Vagina (tissue), 2 donors: ENCODE measurements at regions not wholly inside any gene's neighbourhood (a gene's known extent, or its start where the extent isn't known, plus 50 kb on each side); places are given as distances from the start of the nearest gene placed in this dataset.

Experiments used
- DNase-seq, 2 donors: peaks; one replicate each; pipeline ENCODE4 v3.0.0-alpha.2; 2017; ENCODE audit errors: extremely low spot score in 2 of 2
- H3K27ac ChIP-seq: fragments of 200-600 bp; sonication (generic); one replicate; pipeline ENCODE4 v1.5.1; 2019
- H3K27me3 ChIP-seq: fragments of 200-600 bp; sonication (generic); one replicate; pipeline ENCODE4 v1.5.1; 2019
- H3K36me3 ChIP-seq, 2 donors: fragments of 200-600 bp; sonication (generic); one replicate each; pipeline ENCODE4 v1.5.1; 2017 to 2019
- H3K4me1 ChIP-seq: fragments of 200-600 bp; sonication (generic); one replicate; pipeline ENCODE4 v1.5.1; 2019
- H3K4me3 ChIP-seq, 2 donors: fragments of 200-600 bp; sonication (generic); 1 replicate in 1 of 2; 2 replicates in 1 of 2; pipeline ENCODE4 v1.5.1; 2016 to 2019
- H3K9me3 ChIP-seq: fragments of 200-600 bp; sonication (generic); one replicate; pipeline ENCODE4 v1.5.1; 2019
- POLR2A ChIP-seq, 2 donors: fragments of 450-650 bp; IDR thresholded peaks; one replicate each; pipeline ENCODE4 v1.6.1; 2017; ENCODE audit warnings: antibody characterized with exemption in 2 of 2, mild to moderate bottlenecking in 2 of 2, moderate library complexity in 2 of 2
- POLR2AphosphoS5 ChIP-seq, 2 donors: sonication (generic); formaldehyde crosslinking; IDR thresholded peaks; one replicate each; pipeline ENCODE4 v1.9.0; 2017; ENCODE audit warnings: antibody characterized with exemption in 2 of 2, mild to moderate bottlenecking in 2 of 2, low read depth in 1 of 2; ENCODE audit not compliant: insufficient read depth in 1 of 2
- intact Hi-C: fragments of 100-400 bp; cut with DNase I; formaldehyde crosslinking; loops from one replicate; pipeline ENCODE4 v1.15.1; 2023
- TF ChIP-seq, protein P1 (sequence below), 3 experiments: fragments of 450-650 bp in 2 of 3; fragments of 200-600 bp in 1 of 3; sonication (generic) in 1 of 3; IDR thresholded peaks; one replicate each; pipeline ENCODE4 v1.5.1; 2017 to 2019; ENCODE audit warnings: antibody characterized with exemption in 3 of 3, mild to moderate bottlenecking in 2 of 3, moderate library complexity in 2 of 3

DNA sequence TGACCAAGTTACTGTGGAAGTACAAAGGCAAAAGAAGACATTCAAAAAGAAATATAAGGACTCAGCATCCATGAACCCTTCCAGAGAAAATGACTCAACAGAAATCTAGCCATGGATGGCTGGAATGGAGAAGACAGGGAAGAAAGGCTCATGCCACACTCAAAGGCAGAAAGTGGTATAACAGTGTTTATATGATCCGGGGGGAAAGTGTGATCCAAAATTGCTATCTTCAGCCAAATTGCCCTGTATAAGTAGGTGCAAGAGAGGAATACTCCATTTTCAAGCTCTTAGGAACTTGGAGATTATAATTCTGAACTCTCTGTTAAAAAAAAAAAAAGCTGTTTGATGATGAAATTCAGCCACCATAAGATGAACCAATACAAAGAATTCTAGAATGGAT lies 81.8 kb upstream of the TENM4 start:
- DNase-seq, result no peak
- no peaks in the 10 kb centered on the region for H3K4me1 ChIP-seq
- no peaks in the 10 kb centered on the region for H3K36me3 ChIP-seq
- TF ChIP-seq, protein P1, sequence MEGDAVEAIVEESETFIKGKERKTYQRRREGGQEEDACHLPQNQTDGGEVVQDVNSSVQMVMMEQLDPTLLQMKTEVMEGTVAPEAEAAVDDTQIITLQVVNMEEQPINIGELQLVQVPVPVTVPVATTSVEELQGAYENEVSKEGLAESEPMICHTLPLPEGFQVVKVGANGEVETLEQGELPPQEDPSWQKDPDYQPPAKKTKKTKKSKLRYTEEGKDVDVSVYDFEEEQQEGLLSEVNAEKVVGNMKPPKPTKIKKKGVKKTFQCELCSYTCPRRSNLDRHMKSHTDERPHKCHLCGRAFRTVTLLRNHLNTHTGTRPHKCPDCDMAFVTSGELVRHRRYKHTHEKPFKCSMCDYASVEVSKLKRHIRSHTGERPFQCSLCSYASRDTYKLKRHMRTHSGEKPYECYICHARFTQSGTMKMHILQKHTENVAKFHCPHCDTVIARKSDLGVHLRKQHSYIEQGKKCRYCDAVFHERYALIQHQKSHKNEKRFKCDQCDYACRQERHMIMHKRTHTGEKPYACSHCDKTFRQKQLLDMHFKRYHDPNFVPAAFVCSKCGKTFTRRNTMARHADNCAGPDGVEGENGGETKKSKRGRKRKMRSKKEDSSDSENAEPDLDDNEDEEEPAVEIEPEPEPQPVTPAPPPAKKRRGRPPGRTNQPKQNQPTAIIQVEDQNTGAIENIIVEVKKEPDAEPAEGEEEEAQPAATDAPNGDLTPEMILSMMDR (IDR thresholded peaks at IDR 0.05), result no peak
- no peak for TF ChIP-seq POLR2AphosphoS5 (IDR thresholded peaks at IDR 0.05; ENCODE audit: insufficient read depth in 1 of 2, low read depth in 1 of 2)
- TF ChIP-seq POLR2A (IDR thresholded peaks at IDR 0.05), result no peak
- H3K27me3 ChIP-seq, result no peaks in the 10 kb centered on the region
- no peak overlapping the region for H3K4me3 ChIP-seq
- H3K27ac ChIP-seq, result no peak overlapping the region
- H3K9me3 ChIP-seq, result no peaks in the 10 kb centered on the region
- intact Hi-C loops, result no loop called here

DNA sequence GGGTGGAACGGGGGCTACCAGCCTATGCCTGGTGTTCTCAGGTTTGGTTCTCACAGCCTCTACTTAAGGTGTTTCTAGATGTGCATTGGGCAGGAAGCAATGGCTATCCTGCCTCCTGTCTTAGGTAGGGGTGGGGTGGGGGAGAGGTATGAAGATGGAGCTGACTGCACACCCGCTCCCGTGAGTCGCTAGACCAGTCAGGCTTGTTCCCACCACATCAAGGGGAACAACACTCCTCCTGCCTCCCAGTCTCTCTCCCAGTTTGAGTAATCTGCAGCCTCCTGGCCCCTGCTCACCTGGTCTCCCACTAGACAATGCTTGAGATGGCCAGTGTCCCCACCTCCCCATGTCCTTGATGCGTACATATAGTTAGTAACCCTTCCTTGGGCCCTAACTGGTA lies 79.3 kb upstream of the TENM4 start:
- Histone ChIP-seq H3K36me3 (no peaks in the 10 kb centered on the region), H3K27ac (no peak overlapping the region), H3K27me3 (no peaks in the 10 kb centered on the region), H3K4me1 (no peaks in the 10 kb centered on the region), H3K4me3 (no peak overlapping the region), H3K9me3 (no peaks in the 10 kb centered on the region)
- no peak for TF ChIP-seq POLR2A (IDR thresholded peaks at IDR 0.05)
- no peak for TF ChIP-seq POLR2AphosphoS5 (IDR thresholded peaks at IDR 0.05; ENCODE audit: insufficient read depth in 1 of 2, low read depth in 1 of 2)
- TF ChIP-seq, protein P1 (IDR thresholded peaks at IDR 0.05), result no peak
- intact Hi-C loops, result no loop called here
- no peak for DNase-seq

DNA sequence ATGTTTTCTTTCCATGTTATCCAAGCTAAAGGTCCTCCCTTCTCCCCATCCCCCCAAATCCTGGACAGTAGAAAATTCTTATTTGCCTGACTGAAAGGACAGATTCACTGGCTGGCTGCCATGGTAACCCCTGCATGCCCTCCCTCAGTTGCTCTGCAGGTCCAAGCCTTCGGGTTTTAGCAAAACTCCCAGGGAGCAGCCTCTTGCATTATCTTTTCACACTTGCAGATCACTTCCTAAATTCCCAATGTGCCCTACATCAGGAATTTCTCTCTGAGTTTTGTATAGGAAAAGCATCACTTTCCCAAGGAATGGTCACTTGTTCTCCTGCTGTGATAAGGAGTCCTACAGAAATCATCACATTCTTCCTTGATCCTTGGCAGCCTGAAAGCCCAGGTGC lies 75.0 kb upstream of the TENM4 start:
- H3K27ac ChIP-seq, result no peak overlapping the region
- no peak overlapping the region for H3K4me3 ChIP-seq
- no peaks in the 10 kb centered on the region for H3K9me3 ChIP-seq
- TF ChIP-seq POLR2A (IDR thresholded peaks at IDR 0.05) (no peak), POLR2AphosphoS5 (IDR thresholded peaks at IDR 0.05; ENCODE audit: insufficient read depth in 1 of 2, low read depth in 1 of 2) (no peak)
- TF ChIP-seq, protein P1 (IDR thresholded peaks at IDR 0.05), result no peak
- H3K4me1 ChIP-seq, result no peaks in the 10 kb centered on the region
- intact Hi-C loops, result no loop called here
- H3K36me3 ChIP-seq, result no peaks in the 10 kb centered on the region
- no peaks in the 10 kb centered on the region for H3K27me3 ChIP-seq
- DNase-seq, result no peak

DNA sequence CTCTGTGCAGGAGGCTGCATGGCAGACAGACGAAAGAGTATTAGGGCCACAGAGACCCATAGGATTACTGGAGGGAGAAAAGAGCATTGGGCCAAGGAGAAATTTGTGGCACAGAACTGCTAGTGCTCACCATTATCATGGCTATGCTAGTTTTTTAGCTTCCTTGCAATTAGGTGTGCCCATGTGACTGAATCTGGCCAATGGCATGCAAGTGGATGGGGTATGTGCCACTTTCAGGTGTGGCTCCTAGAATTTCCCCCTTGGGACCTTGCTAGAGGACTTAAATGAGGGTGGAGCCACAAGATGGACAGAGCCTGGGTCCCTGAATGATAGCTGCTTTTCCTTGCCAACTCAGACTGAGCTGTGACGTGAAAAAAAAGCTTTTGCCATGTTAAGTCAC lies 73.9 kb upstream of the TENM4 start:
- TF ChIP-seq POLR2AphosphoS5 (IDR thresholded peaks at IDR 0.05; ENCODE audit: insufficient read depth in 1 of 2, low read depth in 1 of 2) (no peak), POLR2A (IDR thresholded peaks at IDR 0.05) (no peak)
- TF ChIP-seq, protein P1 (IDR thresholded peaks at IDR 0.05), result no peak
- H3K27ac ChIP-seq, result no peak overlapping the region
- no peak for DNase-seq
- intact Hi-C loops, result no loop called here
- H3K4me1 ChIP-seq, result no peaks in the 10 kb centered on the region
- H3K4me3 ChIP-seq, result no peak overlapping the region
- H3K9me3 ChIP-seq, result no peaks in the 10 kb centered on the region
- H3K36me3 ChIP-seq, result no peaks in the 10 kb centered on the region
- no peaks in the 10 kb centered on the region for H3K27me3 ChIP-seq

DNA sequence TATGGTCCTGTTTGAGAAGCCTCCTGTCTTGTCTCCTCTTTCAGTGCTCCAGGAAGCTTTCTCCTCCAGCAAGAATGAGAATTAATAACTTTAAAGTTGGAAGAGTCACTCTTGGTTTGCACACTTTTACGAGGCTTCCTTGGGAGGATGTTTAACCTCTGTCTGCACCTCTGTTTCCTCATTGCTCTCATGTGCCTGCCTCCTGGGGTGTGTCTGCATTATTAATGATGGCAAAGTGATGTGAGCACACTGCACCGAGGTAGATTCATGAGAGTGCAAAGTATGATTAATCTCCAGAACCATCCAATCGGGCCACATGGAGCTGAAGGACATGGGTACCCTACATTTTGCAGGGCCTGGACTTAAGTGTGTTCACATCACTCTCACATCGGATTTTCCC lies 73.5 kb upstream of the TENM4 start:
- Histone ChIP-seq H3K4me1 (no peaks in the 10 kb centered on the region), H3K36me3 (no peaks in the 10 kb centered on the region), H3K4me3 (no peak overlapping the region), H3K27ac (no peak overlapping the region), H3K27me3 (no peaks in the 10 kb centered on the region), H3K9me3 (no peaks in the 10 kb centered on the region)
- no peak for DNase-seq
- intact Hi-C loops, result no loop called here
- TF ChIP-seq, protein P1 (IDR thresholded peaks at IDR 0.05), result no peak
